Activated CD4-positive, alpha-beta T cell treated with anti-CD3 and anti-CD28 coated beads, Interleukin-2, amount 50 U/mL, for 16 hours (primary cell): ENCODE measurements at regions not wholly inside any gene's neighbourhood (a gene's known extent, or its start where the extent isn't known, plus 50 kb on each side); places are given as distances from the start of the nearest gene placed in this dataset.

Source experiments
- DNase-seq: peaks from one replicate; pipeline ENCODE4 v3.0.0-alpha.2; 2020

DNA sequence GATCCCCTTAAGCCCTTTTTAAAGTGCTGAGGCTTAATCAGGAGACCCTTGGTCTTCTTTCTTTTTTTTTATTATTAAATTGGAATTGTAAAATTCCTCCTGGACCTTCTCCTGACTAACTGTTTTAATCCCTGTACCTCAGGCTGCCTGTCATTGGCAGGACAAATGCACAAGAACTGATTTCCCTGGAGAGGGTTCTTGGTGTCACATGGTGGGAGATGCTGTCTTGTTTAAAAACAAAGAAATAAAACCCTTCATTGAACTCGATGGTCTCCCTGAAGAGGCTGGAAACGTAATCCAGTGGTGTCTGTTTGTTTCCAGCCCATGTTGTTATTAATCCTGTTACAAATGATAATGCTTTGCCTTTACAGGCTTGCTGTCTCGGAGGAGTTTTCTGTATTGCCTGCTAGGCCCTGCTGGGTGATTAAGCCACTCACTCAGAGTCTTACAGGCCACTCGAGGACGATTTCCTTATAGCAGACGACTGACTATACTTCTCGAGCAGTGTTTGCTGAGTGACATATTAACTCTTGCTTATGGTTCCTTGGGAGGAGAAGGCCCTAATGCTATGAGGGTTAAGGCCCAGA is 100.5 kb upstream of the MGAT5 start:
- DNase-seq, result no peak

DNA sequence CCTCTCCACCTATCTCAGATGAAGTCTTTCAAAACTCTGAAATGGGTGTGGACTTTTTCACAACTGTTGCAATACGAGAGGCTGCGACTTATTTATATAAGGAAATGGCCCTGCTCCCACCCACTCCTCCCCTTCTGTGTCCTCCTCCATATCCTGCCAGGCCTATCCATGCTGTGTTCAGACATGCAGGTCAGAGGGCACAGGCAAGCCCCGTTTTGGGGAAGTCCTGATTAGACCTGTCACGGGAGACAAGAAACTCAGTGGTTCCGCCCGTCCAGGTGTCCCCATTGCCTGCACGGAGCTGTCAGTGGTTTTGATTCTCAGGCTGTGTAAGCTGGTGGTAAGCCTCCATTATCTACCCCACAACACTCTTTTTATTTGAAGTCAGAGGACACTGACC is 99.6 kb upstream of the MGAT5 start:
- no peak for DNase-seq

DNA sequence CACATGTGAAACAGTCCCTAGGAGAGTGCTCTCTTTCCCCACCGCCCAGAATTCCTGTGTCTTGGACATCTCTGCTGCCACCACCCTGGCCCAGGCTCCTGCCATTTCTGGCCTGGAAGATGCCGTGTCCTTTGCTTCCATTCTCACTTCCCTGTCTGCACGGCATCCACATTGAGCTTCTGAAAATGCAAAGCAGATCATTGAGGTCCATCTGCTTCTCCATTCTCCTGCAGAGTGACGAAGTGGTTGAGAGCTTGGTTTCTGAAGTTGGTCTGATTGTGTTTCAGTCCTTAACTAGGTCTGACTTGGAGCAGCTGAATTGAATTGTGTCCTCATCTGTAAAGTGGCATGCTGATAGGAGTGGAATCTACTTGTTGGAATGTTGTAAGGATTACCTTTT is 98.7 kb upstream of the MGAT5 start:
- DNase-seq, result no peak

DNA sequence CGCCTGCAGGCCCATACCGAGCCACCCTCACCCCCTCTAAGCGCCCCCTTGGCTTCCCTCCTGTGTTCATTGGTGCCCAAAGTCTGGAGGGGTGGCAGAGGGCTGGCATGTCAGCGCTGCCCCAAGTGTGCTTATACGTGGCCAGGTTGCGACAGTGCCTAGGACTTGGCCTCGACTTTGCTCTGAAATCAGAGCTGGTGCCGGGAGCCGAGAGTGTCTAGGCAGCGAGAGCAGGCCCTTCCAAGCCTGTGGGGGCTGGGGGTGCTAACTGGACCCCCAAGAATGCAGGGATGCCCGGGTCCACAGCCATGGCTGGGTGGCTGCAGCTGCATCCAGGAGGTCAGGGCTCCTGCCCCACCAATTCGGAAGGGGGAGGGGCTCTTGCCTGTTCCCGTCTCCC is 95.6 kb upstream of the MGAT5 start:
- no peak for DNase-seq

DNA sequence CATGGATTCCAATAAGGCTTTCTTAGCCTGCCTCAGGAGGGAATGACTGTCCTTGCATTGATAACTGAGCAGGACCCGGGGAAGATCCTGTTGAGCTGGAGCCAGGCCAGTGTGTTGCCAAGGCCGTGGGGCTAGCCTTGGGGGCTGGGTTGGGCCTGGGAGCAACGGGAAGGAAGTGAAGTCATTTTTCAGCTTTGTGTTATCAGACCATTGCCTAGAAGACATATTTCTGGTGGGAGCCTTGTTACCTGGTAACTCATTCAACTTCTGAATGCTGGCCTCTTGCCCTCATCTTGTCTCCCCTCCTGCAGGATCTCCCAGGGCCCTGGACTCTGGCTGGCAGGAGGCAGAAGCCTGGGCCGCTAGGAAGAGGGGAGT is 92.7 kb upstream of the MGAT5 start:
- no peak for DNase-seq

DNA sequence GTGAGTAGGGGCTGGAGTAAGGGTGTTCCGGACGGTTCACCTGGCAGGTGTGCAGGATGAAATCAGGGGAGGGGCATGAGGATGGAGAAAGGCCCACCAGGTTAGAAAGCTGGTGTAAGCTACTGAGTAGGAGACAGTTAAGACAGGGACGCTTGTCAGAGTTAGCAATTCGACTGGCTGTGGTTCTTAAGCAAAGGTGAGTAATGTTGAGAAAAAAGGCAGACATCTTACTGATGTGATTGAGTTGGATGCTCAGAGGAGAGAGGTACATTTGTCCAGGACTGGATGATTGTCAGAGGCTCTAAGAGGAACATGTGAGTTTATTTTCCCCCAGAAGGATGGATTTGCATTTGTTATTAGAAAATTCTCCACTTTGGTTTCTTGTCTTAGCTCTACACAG is 90.5 kb upstream of the MGAT5 start:
- DNase-seq, result no peak

DNA sequence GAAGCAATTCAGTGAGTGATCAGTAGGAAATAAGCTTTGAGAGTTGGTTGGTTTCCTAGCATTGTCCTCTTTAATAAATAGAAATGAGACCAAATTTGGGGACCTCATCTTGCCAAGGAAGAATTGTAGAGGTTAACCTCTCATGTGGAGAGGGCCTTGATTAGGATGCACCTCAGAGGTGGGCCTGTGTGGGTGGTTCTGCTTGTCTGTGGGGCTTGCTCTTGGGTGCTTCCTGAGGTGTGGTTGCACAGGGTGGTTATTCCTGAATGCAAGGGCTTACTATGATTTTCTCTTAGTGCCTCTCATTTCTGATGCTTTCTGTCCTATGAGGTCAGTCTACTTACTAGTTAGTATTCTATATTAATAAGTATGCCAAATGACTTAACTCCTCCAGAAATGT is 89.6 kb upstream of the MGAT5 start:
- no peak for DNase-seq

DNA sequence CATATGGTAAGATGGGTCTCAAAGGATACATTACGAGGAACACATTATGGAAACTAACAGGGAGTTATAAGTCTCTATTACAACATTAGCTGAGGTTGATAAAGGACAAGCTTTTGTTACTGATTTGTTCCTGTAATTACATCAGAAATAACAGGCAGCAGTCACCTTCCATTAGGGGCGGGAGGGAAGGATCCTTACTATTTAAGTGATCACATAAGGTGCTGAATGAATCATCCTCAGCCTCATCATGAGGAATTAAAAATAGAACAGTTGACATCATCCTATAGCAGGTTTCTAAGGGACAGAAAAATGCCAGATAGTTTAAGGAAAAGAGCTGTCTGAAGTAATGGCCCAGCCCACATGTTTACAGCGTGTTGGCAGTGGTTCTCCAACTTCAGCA is 86.9 kb upstream of the MGAT5 start:
- DNase-seq, result no peak

DNA sequence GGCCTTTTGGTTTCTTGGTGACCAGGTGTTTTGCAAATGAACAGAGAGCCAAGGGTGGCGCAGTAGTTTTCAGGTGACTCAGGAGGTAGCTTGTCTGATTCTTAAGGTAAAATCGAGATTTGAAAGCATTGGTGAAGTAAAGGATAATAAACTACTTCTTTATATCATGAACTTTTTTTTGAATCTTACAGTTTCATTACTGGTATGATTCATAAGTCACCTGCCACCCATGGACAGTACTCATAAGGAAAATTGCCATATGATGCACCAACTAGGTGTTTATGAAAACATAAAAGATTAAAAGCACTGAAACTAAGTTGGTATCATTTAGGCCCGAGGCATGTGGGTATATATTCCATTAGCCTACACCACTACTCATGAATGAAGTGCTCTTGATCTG is 84.1 kb upstream of the MGAT5 start:
- peak; percentile 81 for DNase-seq

DNA sequence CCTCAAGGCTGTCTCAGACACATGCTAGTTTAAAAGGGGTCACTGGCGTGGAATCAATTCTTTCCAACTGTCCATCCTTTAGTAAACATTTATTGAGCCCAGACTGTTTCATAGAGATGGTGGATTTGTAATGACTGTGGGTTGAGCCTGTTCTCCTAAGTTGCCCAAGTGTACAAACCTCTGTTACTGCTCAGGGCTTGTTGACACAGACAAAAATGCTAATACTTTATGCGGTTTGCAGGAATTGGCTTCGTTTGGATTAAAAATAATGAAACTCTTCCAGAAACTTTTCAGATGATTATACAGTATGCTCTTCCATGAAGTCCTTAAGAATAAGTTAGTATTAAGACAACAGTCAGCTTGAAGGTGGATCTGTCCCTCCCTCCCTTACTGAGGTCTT is 83.6 kb upstream of the MGAT5 start:
- no peak for DNase-seq

DNA sequence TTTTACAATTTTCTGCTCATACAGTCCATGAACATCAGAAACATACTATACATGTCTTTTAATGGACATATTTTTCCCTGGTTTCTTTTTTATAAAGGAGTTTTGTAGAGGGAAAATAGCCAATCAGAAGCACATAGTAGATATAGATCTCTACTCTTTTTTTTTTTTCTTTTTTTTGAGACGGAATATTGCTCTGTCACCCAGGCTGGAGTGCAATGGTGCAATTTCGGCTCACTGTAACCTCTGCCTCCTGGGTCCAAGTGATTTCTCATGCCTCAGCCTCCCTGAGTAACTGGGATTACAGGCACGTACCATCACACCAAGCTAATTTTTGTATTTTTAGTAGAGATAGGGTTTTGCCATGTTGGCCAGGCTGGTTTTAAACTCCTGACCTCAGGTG is 83.2 kb upstream of the MGAT5 start:
- no peak for DNase-seq

DNA sequence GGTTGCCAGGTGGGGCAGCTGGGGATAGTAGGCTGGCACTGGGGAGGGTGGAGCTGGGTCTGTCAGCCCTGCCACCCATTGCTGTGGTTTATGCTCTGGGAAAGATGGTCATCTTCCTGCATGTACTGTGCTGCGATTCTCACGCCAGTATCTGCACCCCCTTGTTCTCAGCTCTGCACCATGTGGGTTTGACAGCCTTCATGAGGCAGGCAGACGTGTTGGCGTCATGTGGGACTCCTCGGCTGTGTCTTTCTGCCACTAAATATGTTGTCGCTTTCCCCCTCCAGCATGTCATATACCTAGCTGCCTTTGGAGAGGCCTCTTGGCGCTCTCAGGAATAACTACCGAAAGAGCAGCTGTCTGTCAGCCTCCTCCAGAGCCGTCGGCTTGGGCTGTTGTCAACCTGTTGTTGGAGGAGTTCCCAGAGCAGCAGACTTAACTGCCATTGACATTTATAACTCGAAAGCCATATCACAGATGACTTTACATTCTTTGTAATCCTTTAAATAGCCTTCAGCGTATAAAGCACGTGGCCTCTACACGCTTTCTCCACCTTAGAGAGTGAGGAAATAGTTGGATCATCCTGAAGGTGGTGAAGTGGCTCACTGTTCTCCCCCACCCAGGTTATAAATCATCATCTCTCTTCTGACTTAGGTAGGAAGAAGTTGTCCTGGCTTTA is 80.4 kb upstream of the MGAT5 start:
- DNase-seq, result no peak

DNA sequence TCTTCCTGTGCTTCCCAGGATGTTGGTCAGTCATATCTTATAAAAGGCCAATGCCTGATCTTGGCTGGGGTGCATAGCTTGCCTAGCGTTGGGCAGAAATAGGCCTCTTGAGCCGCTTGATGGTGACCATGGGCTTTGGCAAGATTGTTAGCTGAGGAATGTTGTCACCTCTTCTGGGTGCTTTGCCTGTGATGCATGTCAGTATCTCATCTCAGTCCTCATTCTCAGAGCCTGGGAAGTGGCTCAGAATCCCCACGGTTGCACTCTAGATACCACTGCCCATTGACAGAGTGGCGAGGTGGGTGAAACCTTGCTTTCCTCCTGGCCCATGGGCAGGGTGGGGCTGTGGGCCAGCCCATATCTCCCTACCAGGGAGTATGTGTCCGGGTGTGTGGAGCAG is 79.2 kb upstream of the MGAT5 start:
- no peak for DNase-seq

DNA sequence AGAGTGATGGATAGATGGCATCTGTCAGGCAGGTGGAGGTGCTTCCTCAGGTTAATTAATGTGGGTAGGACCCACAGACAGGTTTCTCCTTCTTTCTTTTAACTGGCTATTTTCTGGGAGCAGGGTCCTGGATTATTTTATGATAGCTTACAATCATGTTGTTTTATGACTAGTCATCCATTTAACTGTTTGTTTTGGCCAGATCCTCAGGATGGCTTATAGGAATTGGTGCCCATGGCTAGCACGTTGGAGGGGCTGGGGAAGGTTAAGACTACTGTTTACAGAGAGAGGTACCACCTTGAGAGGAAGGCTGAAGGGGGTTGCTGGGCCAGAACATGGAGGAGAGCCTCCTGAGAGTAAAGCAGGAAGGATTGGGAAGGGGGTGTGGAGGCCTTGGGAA is 78.0 kb upstream of the MGAT5 start:
- DNase-seq, result no peak

DNA sequence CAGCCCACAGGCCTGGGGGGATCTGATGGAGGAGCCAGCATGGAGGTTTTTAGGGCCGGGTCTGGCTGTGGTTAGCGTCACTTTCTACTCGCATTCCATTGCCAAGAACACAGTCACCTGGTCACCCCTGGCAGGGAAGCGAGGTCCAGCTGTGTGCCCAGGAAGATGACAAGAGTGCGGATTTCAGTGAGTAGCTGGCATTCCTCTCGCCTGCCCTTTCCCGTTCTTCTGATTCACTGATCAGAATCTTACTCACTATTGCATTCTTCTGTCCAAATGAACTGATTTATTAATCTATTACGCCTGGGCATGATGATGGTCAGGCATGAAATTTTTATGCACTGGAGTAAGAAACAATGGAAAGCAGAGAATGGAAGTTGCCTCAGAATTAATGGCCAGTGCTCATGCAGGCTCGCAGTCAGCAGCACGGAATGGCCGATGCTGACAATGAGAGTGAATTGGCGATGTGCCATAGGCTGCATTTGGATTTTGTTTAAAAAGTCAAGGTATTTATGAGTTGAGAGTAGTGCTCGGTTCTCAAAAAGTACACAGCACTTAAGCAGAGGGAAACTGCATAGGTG is 76.4 kb upstream of the MGAT5 start:
- no peak for DNase-seq

DNA sequence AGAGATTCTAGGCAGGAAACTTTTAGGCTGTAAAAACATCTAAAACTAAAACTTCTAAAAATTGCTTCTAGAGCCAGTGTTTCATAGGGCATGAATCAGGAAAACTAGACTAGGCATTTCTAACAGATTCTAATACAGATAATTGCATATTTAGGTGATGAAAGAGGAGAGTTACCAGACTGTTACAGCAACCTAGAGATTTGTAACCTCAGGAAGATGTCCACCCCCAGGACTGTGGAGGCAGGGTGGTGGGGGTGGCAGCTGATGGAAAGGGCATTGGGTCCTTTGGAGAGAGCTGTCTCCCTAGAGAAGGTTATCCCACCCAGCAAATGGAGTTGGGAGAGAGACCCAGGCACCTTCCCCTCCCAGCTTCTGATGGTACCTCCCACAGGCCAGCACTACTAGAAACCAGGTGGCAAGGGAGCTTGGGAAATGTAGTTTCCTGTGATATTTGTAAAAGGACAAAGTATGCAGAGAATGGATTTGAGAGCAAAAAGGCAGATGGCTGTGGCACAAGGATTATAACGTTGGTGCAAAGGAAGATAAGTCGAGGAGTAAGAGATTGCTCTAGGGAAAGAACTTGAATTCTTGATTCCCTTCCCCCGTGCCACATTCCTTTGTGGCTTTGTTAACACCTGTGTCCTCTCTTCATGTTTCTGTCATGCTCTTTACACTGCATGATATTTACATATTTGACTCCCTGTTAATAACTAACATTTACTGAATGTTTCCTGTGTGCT is 75.6 kb upstream of the MGAT5 start:
- no peak for DNase-seq

DNA sequence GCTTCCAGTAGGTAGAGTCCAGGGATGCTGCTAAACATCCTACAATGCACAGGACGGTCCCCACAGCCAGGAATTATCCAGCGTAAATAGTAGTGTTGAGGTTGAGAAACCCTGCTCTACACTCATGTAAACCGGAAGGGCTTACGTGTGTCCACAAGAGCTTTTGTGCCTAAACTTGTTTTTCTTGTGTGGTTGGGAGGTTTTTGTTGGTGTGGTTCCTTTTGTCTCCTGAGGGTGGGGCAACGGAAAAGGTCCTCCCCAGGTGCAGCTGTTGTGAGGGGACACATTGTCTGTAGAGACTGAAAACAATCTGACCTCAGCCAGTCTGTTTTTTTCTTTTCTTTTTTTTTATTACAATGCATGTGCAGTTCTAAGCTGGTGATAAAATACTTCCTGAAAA is 72.7 kb upstream of the MGAT5 start:
- DNase-seq, result peak; percentile 29

DNA sequence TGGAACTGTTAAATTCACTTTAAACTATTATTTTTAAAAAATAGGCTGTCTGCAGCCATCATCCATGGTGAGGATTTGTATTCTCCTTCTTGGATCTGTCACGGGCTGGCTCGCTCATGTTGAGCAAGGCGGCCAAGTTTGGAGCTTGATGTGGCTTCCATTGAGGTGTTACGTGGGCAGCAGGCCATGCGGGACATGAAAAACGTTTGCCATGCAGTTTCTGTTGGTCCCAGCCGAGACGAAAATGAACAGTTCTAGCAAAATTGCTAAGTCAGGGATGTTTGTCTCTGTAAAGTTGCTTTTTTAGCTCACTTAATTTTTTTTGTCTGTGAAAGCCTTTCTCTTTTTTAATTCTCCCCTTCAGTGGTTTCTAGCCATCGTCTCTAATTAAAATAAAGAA is 70.2 kb upstream of the MGAT5 start:
- DNase-seq, result no peak

DNA sequence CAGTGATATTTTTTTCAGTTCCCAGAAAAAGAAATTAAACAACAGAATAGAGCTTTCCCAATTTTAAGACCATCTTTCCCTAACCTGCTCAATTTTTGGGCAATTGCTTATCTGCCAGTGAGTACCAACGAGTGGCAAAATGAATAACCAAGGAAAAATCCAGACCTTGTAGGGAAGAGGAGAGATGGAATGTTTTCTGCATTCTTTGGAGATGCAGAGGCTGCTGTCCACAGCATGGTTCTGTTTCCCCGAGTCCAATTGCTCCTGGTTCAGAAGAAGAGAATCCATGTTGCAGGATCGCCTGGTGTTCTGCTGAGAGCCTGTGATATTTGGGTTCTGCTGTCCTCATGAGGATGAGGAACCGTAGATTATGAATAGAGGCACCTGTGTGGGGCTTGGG is 68.2 kb upstream of the MGAT5 start:
- DNase-seq, result no peak

DNA sequence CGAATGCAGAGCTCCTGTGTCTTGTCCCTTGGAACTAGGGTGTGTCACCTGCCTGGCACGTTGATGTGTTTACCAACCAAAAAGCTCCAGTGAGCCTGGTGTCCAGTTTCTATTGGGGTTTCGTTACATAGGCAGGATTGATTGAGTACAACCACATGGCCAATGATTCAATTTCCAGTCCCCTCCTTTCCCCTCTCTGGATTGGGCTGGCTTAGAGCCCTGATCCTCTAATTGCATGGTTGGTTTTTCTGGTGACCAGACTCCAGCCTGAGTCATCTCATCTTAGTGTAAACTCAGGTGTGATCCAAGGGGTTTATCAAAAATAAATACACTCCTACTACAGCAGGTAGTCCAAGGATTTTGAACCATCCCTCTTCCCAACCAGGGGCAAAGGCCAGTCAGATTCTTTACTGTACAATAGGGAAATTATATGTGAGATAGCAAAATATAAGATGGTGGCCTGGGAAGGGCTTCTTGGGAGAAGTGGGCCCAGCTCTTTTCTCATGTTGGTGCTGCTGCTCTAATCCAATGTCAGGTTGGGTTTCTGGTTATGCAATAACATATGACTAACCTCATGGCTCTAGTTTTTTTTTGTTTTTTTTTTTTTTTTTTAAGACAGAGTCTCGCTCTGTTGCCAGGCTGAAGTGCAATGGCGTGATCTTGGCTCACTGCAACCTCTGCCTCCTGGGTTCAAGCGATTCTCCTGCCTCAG is 64.7 kb upstream of the MGAT5 start:
- DNase-seq, result no peak

DNA sequence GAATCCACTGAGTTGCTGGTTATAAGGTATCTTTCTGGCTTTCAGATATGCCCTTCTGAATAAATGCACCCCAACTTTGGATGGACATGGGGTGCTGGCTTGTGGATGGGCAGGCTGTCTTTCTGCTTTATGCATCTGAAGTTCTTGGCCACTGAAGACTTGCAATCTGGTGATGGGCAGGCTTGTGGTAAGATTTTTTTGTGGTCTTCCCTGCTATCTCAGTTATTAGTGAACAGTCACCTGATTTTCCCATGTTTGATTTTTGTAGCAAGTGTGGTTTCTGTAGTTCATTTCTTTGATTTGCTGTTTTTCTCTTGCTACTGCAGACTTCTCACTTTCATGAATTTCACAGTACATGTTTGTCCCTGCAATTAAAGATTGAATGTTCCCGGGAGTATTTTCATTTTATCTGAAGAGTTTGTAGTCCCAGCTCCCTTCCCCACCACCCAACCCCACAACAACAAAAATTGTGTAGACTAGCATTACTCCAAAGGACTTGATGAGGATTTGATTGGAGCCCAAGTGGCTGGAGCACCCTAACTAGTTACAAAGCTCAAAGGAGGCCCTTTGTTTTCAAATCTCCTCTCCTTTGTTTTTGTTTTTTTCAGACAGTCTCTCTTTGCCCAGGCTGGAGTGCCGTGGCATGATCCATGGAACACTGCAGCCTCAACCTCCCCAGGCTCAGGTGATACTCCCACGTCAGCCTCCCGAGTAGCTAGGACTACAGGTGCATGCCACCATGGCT is 63.6 kb upstream of the MGAT5 start:
- no peak for DNase-seq

DNA sequence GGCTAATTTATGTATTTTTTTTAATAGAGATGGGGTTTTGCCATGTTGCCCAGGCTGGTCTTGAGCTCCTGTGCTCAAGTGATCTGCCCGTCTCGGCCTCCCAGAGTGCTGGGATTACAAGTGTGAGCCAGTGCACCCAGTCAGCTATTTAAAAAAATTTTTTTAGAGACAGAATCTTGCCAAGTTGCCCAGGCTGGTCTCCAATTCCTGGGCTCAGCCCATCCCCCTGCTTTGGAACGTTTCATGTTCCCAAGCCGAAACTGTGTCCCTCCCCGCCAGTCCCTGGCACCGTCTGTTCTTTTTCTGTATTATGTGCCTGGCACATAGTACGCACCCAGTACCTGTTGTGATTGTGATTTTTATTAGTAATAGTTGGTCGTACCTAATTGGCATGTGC is 63.1 kb upstream of the MGAT5 start:
- no peak for DNase-seq

DNA sequence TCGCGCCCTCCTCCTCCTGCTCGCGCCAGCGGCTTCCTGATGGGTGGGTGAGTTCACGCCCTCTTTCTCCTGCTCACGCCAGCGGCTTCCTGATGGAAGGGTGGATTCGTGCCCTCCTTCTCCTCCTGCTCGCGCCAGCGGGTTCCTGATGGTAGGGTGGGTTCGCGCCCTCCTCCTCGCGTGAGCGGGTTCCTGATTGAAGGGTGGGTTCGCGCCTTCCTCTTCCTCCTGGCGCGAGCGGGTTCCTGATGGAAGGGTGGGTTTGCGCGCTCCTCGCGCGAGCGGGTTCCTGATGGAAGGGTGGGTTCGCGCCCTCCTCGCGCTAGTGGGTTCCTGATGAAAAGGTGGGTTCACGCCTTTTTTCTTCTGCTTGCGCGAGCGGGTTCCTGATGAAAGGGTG is 62.0 kb upstream of the MGAT5 start:
- DNase-seq, result no peak
